Lower leg skin (tissue), 4 donors: ENCODE measurements at regions not wholly inside any gene's neighbourhood (a gene's known extent, or its start where the extent isn't known, plus 50 kb on each side); places are given as distances from the start of the nearest gene placed in this dataset.

ENCODE experiments used
- DNase-seq, 2 donors: peaks; one replicate each; pipeline ENCODE4 v3.0.0-alpha.2; 2019; ENCODE audit warnings: low spot score in 2 of 2
- H3K4me3 ChIP-seq: fragments of 200-600 bp; sonication (generic); 2 replicates; pipeline ENCODE4 v1.5.1; 2017; ENCODE audit warnings: mild to moderate bottlenecking, low read depth; ENCODE audit not compliant: poor library complexity, severe bottlenecking
- POLR2A ChIP-seq, 2 donors: fragments of 450-650 bp; IDR thresholded peaks; one replicate each; pipeline ENCODE4 v1.6.1; 2016 to 2017; ENCODE audit warnings: antibody characterized with exemption in 2 of 2, mild to moderate bottlenecking in 1 of 2, moderate library complexity in 1 of 2
- WGBS, 2 donors: methylation state at CpG; one replicate each; pipeline ENCODE4 v1.1.5; 2018; 5-methylcytosine and 5-hydroxymethylcytosine counted together
- intact Hi-C: fragments of 100-400 bp; cut with DNase I; formaldehyde crosslinking; loops from one replicate; pipeline ENCODE4 v1.15.0; 2023; ENCODE audit warnings: low total_unique reads
- TF ChIP-seq, protein P1 (sequence below), 3 donors: fragments of 450-650 bp; IDR thresholded peaks; one replicate each; pipeline ENCODE4 v1.5.1; 2016; ENCODE audit warnings: antibody characterized with exemption in 3 of 3, mild to moderate bottlenecking in 3 of 3, moderate library complexity in 2 of 3

- intact Hi-C loops = no loop called here
- TF ChIP-seq, protein P1, sequence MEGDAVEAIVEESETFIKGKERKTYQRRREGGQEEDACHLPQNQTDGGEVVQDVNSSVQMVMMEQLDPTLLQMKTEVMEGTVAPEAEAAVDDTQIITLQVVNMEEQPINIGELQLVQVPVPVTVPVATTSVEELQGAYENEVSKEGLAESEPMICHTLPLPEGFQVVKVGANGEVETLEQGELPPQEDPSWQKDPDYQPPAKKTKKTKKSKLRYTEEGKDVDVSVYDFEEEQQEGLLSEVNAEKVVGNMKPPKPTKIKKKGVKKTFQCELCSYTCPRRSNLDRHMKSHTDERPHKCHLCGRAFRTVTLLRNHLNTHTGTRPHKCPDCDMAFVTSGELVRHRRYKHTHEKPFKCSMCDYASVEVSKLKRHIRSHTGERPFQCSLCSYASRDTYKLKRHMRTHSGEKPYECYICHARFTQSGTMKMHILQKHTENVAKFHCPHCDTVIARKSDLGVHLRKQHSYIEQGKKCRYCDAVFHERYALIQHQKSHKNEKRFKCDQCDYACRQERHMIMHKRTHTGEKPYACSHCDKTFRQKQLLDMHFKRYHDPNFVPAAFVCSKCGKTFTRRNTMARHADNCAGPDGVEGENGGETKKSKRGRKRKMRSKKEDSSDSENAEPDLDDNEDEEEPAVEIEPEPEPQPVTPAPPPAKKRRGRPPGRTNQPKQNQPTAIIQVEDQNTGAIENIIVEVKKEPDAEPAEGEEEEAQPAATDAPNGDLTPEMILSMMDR (IDR thresholded peaks at IDR 0.05) = no peak
- no peak for TF ChIP-seq POLR2A (IDR thresholded peaks at IDR 0.05)
- H3K4me3 ChIP-seq = no peak overlapping the region
- no peak for DNase-seq
- WGBS, 2 donors = 84 to 86% methylated on average over 5 of the region's 5 CpGs
These were observed 98.8 kb upstream of the BMPER start for GRCh38 chr7:33806298-33807154.

DNA sequence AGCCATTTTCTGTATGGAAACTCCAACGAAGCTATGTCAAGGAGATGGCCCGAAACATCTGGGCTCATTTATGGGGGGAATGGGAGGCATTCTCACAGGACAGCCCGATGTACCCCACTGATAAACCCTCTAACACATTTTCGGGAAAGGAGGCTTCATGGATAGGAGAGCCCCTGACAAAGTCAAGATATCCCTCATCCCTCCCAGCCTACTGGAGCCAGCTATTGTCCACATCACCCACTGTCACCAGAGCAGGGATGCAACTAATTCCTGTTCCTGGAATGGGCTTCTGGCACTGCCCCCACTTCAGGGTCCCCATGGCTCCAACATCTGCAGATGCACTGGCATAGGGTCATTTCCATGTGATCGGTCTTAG is 98.2 kb upstream of the BMPER start:
- 74 to 97% methylated on average over 5 of the region's 5 CpGs for WGBS, 2 donors

GRCh38 chr7:33807779-33808482 is 97.4 kb upstream of the BMPER start:
- intact Hi-C loops = no loop called here
- 67 to 75% methylated on average over 10 of the region's 10 CpGs for WGBS, 2 donors
- no peak for DNase-seq
- no peak for TF ChIP-seq POLR2A (IDR thresholded peaks at IDR 0.05)
- TF ChIP-seq, protein P1 (IDR thresholded peaks at IDR 0.05) = no peak
- H3K4me3 ChIP-seq = no peak overlapping the region

More for the DNA sequence above, 98.2 kb upstream of the BMPER start:
- TF ChIP-seq POLR2A (IDR thresholded peaks at IDR 0.05) = no peak
- DNase-seq = no peak
- intact Hi-C loops = no loop called here
- no peak overlapping the region for H3K4me3 ChIP-seq

- TF ChIP-seq, protein P1 (IDR thresholded peaks at IDR 0.05) = no peak
- no peak for TF ChIP-seq POLR2A (IDR thresholded peaks at IDR 0.05)
- no peak overlapping the region for H3K4me3 ChIP-seq
- intact Hi-C loops = no loop called here
- WGBS, 2 donors = 53 to 58% methylated on average over 3 of the region's 3 CpGs
- DNase-seq = no peak
These were observed 96.1 kb upstream of the BMPER start for GRCh38 chr7:33809228-33809627.

GRCh38 chr7:33810356-33810755 is 95.0 kb upstream of the BMPER start:
- intact Hi-C loops = no loop called here
- WGBS, 2 donors = 98% methylated on average over 4 of the region's 4 CpGs
- H3K4me3 ChIP-seq = no peak overlapping the region
- DNase-seq = no peak
- TF ChIP-seq POLR2A (IDR thresholded peaks at IDR 0.05) = no peak
- TF ChIP-seq, protein P1 (IDR thresholded peaks at IDR 0.05) = no peak

DNA sequence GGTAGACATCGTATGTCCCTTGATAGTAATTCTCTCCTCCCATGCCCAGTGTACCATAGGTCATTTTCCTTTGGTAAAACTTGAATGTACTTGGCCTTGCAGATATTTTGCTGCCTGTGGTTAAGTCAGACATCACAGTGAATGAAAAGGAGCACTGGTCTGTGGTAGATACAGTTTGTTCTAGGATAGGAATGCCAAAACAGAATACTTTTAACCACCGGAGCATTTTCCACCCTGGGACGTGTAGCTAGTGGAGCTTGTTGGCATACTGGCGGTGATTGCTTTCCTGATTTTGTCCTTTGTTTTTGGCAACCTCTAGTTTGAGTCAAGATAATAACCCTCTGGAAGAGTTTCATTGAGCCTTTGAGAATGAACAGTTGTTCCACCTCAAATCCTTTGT is 92.0 kb upstream of the BMPER start:
- intact Hi-C loops = no loop called here
- DNase-seq = no peak
- TF ChIP-seq POLR2A (IDR thresholded peaks at IDR 0.05) = no peak
- TF ChIP-seq, protein P1 (IDR thresholded peaks at IDR 0.05) = no peak
- H3K4me3 ChIP-seq = no peak overlapping the region
- 81 to 88% methylated on average over 4 of the region's 4 CpGs for WGBS, 2 donors
